ENCODE measurements at regions not wholly inside any gene's neighbourhood (a gene's known extent, or its start where the extent isn't known, plus 50 kb on each side); places are given as distances from the start of the nearest gene placed in this dataset.

- TF ChIP-seq, protein P1, sequence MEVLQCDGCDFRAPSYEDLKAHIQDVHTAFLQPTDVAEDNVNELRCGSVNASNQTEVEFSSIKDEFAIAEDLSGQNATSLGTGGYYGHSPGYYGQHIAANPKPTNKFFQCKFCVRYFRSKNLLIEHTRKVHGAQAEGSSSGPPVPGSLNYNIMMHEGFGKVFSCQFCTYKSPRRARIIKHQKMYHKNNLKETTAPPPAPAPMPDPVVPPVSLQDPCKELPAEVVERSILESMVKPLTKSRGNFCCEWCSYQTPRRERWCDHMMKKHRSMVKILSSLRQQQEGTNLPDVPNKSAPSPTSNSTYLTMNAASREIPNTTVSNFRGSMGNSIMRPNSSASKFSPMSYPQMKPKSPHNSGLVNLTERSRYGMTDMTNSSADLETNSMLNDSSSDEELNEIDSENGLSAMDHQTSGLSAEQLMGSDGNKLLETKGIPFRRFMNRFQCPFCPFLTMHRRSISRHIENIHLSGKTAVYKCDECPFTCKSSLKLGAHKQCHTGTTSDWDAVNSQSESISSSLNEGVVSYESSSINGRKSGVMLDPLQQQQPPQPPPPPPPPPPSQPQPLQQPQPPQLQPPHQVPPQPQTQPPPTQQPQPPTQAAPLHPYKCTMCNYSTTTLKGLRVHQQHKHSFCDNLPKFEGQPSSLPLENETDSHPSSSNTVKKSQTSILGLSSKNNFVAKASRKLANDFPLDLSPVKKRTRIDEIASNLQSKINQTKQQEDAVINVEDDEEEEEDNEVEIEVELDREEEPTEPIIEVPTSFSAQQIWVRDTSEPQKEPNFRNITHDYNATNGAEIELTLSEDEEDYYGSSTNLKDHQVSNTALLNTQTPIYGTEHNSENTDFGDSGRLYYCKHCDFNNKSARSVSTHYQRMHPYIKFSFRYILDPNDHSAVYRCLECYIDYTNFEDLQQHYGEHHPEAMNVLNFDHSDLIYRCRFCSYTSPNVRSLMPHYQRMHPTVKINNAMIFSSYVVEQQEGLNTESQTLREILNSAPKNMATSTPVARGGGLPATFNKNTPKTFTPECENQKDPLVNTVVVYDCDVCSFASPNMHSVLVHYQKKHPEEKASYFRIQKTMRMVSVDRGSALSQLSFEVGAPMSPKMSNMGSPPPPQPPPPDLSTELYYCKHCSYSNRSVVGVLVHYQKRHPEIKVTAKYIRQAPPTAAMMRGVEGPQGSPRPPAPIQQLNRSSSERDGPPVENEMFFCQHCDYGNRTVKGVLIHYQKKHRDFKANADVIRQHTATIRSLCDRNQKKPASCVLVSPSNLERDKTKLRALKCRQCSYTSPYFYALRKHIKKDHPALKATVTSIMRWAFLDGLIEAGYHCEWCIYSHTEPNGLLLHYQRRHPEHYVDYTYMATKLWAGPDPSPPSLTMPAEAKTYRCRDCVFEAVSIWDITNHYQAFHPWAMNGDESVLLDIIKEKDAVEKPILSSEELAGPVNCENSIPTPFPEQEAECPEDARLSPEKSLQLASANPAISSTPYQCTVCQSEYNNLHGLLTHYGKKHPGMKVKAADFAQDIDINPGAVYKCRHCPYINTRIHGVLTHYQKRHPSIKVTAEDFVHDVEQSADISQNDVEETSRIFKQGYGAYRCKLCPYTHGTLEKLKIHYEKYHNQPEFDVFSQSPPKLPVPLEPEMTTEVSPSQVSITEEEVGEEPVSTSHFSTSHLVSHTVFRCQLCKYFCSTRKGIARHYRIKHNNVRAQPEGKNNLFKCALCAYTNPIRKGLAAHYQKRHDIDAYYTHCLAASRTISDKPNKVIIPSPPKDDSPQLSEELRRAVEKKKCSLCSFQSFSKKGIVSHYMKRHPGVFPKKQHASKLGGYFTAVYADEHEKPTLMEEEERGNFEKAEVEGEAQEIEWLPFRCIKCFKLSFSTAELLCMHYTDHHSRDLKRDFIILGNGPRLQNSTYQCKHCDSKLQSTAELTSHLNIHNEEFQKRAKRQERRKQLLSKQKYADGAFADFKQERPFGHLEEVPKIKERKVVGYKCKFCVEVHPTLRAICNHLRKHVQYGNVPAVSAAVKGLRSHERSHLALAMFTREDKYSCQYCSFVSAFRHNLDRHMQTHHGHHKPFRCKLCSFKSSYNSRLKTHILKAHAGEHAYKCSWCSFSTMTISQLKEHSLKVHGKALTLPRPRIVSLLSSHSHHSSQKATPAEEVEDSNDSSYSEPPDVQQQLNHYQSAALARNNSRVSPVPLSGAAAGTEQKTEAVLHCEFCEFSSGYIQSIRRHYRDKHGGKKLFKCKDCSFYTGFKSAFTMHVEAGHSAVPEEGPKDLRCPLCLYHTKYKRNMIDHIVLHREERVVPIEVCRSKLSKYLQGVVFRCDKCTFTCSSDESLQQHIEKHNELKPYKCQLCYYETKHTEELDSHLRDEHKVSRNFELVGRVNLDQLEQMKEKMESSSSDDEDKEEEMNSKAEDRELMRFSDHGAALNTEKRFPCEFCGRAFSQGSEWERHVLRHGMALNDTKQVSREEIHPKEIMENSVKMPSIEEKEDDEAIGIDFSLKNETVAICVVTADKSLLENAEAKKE (CRISPR knock-in tag; IDR thresholded peaks at IDR 0.05) = no peak
- TF ChIP-seq POLR2AphosphoS5 (IDR thresholded peaks at IDR 0.05; ENCODE audit: low read depth) = no peak
Measured at GRCh38 chr13:59340581-59340980, 823.1 kb downstream of the DIAPH3 start (continued).

- H4K20me1 ChIP-seq (replicated peaks; ENCODE audit: insufficient read depth) = no peaks in the 10 kb centered on the region
- H3K27ac Mint-ChIP-seq = no peak overlapping the region
- H3F3A ChIP-seq (replicated peaks; ENCODE audit: low read depth) = no peaks in the 10 kb centered on the region
- ATAC-seq = no peak
- H3K4me3 Mint-ChIP-seq = no peak overlapping the region
- no peaks in the 10 kb centered on the region; the same call in 2 of the 3 replicates for H3K4me1 Mint-ChIP-seq
- TF ChIP-seq ETS1 (IDR thresholded peaks at IDR 0.05) (no peak), EZH2phosphoT487 (IDR thresholded peaks at IDR 0.05; ENCODE audit: unreplicated experiment) (no peak)
- H3K79me2 ChIP-seq (replicated peaks; ENCODE audit: insufficient read depth) = no peaks in the 10 kb centered on the region
- H3K9me2 ChIP-seq (ENCODE audit: insufficient read depth) = 0 out of 2 replicates have a peak, but pooled peaks cover 7% of the 10 kb centered on the region
- H3K27ac ChIP-seq (ENCODE audit: low read depth) = no peak overlapping the region
- H3K4me1 ChIP-seq (ENCODE audit: insufficient read depth) = no peaks in the 10 kb centered on the region
- H3K4me3 ChIP-seq = no peak overlapping the region
- no peaks in the 10 kb centered on the region for H3K27me3 ChIP-seq (ENCODE audit: insufficient read depth)
- peaks cover 2% of the 10 kb centered on the region for H3K27me3 Mint-ChIP-seq (ENCODE audit: insufficient read depth, low read depth, poor library complexity)
- DNase-seq (ENCODE audit: low spot score) = no peak
- no peaks in the 10 kb centered on the region for H3K36me3 ChIP-seq (ENCODE audit: insufficient read depth)
- no peaks in the 10 kb centered on the region for H3K36me3 Mint-ChIP-seq (ENCODE audit: low read depth)
- H2AFZ ChIP-seq = 0 out of 2 replicates have a peak overlapping the region, but pooled peaks have one; percentile 33
- H3K4me2 ChIP-seq = no peak overlapping the region
- no peaks in the 10 kb centered on the region for H3K9me3 Mint-ChIP-seq
Measured at GRCh38 chr13:59342400-59342799, 821.3 kb downstream of the DIAPH3 start.

All from GM23338 (cell line).